ENCODE measurements at regions not wholly inside any gene's neighbourhood (a gene's known extent, or its start where the extent isn't known, plus 50 kb on each side); places are given as distances from the start of the nearest gene placed in this dataset.
"Not testable (repeated sequence)": the region's sequence is repeated elsewhere in the genome, so short reads cannot be mapped to it uniquely, and the experiment has no call there.

DNA sequence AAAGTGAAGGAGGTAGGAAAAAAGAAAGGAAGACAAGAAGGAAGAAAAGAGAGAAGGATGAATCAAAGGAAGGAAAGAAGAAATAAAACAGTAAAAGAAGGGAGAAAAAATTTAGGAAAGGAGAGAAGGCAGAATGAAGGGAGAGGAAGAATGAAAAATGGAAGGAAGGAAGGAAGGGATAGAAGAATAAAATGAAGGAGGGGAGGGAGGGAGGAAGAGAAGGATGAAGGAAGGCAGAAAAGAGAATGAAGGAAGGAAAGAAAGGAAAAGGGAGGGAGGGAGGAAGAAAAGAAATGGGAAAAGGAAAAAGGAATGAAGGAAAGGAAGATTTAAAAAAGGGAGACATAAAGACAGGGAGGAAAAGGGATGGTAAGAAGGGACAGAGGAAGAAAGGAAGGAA lies 393.7 kb upstream of the GRM7 start:
- DNase-seq = no peak

GRCh38 chr3:6468589-6468988 lies 392.3 kb upstream of the GRM7 start:
- no peak for DNase-seq

DNA sequence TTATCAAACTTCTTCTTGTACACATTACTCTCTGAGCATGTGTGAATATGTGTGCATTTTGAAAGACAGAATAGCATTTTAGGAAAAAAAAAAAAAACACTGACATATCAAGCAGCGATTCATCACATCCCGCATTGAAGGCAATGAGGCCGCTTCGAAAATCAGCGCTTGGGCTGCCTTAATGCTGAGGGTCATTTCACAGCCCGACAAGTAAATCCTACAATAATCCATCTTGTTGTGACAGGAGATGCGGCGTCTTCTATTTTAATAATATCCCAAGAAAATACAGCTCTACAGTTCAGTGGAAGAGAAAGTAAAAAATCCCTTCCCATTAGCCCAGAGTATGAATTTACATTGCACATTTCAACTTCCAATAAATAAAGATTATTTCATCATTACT lies 389.2 kb upstream of the GRM7 start:
- no peak for DNase-seq

- not testable (repeated sequence) for DNase-seq
Measured at GRCh38 chr3:6490487-6491327, 370.2 kb upstream of the GRM7 start.

DNA sequence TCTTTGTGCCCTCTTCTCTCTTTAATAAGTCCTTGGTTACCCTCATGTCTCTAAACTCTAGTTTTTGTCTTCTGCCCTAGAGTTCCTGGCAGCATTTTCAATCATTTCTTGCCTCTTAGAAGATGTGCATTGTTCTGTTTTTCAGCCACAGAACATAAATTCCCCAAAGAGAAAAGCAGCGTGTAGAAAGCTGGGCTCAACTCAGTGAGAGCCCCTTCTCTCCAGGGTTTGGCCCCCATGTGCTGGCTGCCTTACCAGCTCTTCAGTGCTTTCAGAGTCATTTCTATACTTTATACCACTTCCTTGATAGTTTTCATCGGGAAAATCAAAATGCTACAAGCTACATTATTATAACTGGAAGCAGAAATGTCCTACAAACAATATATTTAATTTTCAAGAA lies 369.1 kb upstream of the GRM7 start:
- DNase-seq = no peak

- no peak for DNase-seq
Measured at GRCh38 chr3:6492306-6492705, 368.6 kb upstream of the GRM7 start.

DNA sequence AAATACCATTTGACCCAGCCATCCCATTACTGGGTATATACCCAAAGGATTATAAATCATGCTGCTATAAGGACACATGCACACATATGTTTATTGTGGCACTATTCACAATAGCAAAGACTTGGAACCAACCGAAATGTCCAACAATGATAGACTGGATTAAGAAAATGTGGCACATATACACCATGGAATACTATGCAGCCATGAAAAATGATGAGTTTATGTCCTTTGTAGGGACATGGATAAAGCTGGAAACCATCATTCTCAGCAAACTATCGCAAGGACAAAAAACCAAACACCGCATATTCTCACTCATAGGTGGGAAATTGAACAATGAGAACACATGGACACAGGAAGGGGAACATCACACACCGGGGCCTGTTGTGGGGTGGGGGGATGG lies 362.0 kb upstream of the GRM7 start:
- not testable (repeated sequence) for DNase-seq

DNA sequence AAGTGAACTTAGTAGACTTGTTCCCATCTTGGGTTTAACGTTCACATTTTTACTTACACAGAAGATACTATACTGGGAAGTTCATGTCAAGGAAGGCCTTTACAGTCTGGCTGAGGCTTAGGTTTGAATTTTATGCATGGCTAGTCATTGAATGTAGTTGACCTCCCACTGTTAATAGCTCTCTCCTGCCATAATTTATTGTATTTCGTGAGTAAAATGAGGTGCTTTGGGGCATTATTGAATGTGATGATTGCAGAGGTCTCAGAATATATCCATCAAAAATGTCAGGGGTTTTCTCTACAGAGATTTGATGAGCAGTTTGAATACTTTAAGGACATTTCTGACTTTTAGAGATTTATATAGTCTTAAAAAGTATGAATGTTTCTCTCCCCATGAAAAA lies 356.6 kb upstream of the GRM7 start:
- DNase-seq = no peak

DNA sequence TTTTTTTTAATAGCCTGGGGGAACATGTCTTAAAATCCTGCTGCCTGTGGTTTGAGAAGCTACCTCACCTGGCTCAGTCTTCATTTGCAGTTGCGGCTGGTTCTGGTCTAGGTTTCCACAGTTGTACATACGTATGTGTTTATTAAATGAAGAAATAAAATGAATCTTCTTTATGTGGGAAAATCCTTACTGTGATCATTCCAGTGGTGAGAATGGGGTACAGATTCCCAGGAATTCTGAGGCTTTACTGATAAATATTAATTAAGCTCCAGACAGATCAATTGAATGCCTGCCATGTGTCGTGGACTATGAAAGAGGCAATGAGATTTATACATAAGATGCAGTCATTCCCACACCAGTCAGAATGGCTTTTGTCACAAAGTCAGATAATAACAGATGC lies 356.1 kb upstream of the GRM7 start:
- no peak for DNase-seq

DNA sequence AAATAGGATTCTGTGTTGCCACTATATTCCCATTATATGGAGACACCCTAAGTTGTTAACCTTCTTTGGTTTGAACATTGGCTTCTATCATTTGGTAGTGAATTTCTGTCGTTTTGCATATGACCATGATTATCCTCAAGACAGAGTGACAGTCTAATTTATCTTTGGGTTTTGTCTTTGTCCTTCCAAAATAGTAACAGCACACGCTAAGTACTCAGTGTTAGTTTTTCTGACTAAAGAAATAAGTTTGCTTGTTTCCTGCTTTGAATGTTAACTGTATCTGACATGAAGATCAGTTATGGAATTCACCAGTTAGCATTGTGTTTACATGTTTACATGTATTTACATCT lies 352.5 kb upstream of the GRM7 start:
- no peak for DNase-seq

- DNase-seq = no peak
Measured at GRCh38 chr3:6509576-6509975, 351.3 kb upstream of the GRM7 start.

- no peak for DNase-seq
Measured at GRCh38 chr3:6510713-6511112, 350.2 kb upstream of the GRM7 start.

- no peak for DNase-seq
Measured at GRCh38 chr3:6512172-6512800, 348.6 kb upstream of the GRM7 start.

- DNase-seq = no peak
Measured at GRCh38 chr3:6516143-6516542, 344.8 kb upstream of the GRM7 start.

DNA sequence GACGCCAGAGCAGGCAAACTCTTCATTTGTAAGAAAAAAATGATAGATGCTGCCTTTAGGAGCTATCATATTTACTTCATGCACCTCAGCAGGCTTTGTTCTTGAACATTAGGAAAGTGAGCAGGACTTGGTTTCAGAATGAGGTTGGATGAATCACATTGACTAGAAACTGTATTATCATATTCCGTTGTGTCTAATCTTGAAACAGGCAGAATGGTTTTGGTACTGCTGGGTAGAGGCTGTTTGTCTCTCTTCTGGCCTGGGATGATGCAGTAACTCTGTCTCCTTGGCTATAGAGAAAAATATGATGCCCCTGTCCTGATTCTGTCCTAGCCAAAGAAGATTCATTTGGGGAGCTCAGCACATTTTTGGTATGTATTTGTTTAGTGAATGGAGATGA lies 344.2 kb upstream of the GRM7 start:
- DNase-seq = no peak

- DNase-seq = no peak
Measured at GRCh38 chr3:6518709-6519345, 342.1 kb upstream of the GRM7 start.

DNA sequence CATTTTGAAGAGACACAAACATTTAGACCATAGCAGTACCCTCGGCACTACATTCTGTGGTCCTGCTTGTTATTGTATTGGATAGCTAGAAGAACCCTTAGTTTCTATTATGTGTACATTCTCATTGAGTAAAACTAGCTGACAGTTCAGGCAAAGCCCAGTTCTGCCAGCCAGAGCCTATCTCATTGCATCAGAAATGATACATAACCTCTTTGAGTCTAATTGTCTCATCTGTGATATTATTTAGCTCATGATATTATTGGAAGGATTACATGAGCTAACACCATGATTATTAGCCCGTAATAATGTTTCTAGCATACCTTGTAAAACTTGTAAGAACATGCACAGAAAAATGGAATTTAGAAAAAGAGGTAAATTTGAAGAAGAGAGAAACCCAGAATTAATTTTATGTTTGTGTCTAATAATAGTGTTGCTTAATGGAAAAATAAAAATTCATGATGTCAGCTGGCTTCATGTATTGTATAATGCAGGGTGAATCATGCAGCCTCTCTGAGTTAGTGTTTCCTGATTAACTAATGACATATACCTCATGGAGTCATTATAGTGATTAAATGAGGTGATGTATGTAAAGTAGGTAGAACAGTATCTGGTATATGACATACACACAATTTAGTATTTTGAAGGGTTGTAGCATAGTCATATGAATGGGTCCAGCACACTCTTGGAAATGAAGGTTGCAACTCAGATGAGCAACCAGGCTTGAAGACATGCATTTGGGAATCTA lies 339.4 kb upstream of the GRM7 start:
- DNase-seq = no peak

GRCh38 chr3:6522191-6522590 lies 338.7 kb upstream of the GRM7 start:
- DNase-seq = no peak

- DNase-seq = no peak
Measured at GRCh38 chr3:6523043-6523442, 337.9 kb upstream of the GRM7 start.

GRCh38 chr3:6524479-6524878 lies 336.4 kb upstream of the GRM7 start:
- DNase-seq = no peak

- no peak for DNase-seq
Measured at GRCh38 chr3:6526321-6526720, 334.6 kb upstream of the GRM7 start.

DNA sequence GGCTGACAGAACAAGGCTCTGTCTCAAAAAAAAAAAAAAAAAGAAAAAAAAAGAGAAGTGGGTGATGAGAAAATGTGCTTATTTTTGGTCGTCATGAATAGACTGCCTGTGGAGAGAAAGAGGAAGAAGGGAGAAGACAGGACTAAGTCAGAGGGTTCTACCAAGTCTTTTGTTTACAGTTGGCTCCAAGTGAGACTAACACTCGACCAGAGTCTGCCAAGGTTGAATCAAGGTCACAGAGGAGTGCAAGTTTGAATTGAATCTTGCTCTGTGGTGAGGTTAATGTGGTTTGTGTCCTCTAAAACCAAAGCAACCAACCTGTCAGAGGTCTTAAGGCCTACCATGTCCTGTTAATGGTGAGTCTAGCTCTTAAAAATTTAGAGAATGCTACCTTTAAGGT lies 334.1 kb upstream of the GRM7 start:
- DNase-seq = no peak

DNA sequence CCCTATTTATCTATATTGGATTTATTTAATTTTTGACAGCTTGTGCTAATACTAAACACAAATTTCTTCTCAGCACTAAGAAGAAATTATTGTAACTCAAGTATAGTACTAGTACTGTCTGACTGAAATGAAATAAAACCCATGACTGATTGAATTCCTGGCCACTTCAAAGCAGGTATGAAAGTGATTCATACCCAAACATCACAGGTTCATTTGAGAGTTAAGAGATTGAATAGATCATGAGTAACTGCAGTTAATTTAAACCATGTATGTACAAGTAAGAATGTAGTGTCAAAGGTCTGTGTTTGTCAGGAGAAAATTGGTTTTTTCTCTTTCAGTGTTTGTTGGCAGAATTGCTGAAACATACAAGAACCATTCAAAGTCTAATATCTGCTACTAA lies 332.0 kb upstream of the GRM7 start:
- no peak for DNase-seq

DNA sequence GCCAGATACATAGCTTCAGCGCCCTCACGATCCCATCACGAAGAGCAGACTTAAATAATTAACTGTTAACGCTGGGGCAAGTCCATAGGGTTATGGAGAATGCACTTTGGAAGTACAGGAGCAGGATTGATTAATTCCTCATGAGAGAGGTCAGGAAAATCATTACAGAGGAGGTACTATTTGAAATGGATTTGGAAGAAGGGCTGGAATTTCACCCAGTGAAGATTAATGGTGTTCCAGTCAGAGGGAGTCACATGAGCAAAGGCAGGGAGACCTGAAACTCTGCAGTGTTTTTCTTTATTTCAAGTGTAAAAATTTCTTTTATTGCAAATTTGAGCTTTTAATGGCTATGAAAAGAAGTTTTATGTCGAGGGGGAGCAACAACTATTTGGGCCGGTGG lies 329.8 kb upstream of the GRM7 start:
- DNase-seq = no peak
